Activated CD4-positive, alpha-beta memory T cell treated with anti-CD3 and anti-CD28 coated beads for 36 hours (primary cell): ENCODE measurements at regions not wholly inside any gene's neighbourhood (a gene's known extent, or its start where the extent isn't known, plus 50 kb on each side); places are given as distances from the start of the nearest gene placed in this dataset.
"Not testable (repeated sequence)": the region's sequence is repeated elsewhere in the genome, so short reads cannot be mapped to it uniquely, and the experiment has no call there.

Source experiments
- CTCF ChIA-PET: fragments of 350-600 bp; sonication (Branson Sonifier 250); formaldehyde crosslinking; loops from one replicate; lab custom pipeline; 2021; ENCODE audit warnings: antibody characterized with exemption, inconsistent platforms; lab: Charles Lee
- POLR2A ChIA-PET: fragments of 350-600 bp; sonication (Branson Sonifier 250); formaldehyde crosslinking; loops from one replicate; lab custom pipeline; 2021; ENCODE audit warnings: antibody characterized with exemption; lab: Charles Lee
- DNase-seq: peaks from one replicate; pipeline ENCODE4 v3.0.0-alpha.2; 2020
- H3K27ac Mint-ChIP-seq: one replicate; pipeline ENCODE4 v1.8.0; 2021; ENCODE audit warnings: mixed read lengths
- H3K27me3 Mint-ChIP-seq: one replicate; pipeline ENCODE4 v1.8.0; 2021; ENCODE audit warnings: mixed read lengths
- H3K36me3 Mint-ChIP-seq: one replicate; pipeline ENCODE4 v1.8.0; 2021; ENCODE audit warnings: mixed read lengths
- H3K4me1 Mint-ChIP-seq: one replicate; pipeline ENCODE4 v1.8.0; 2021; ENCODE audit warnings: low read depth, mixed read lengths
- H3K4me3 Mint-ChIP-seq: one replicate; pipeline ENCODE4 v1.8.0; 2021; ENCODE audit warnings: mild to moderate bottlenecking, mixed read lengths
- H3K9me3 Mint-ChIP-seq: one replicate; pipeline ENCODE4 v1.8.0; 2021; ENCODE audit warnings: mixed read lengths
- intact Hi-C: fragments of 100-400 bp; cut with micrococcal nuclease; formaldehyde crosslinking; loops from one replicate; pipeline ENCODE4 v1.15.1; 2023

GRCh38 chr10:83542774-83543411, 596.4 kb upstream of the GHITM start:
- H3K4me3 Mint-ChIP-seq, result no peak overlapping the region
- no peaks in the 10 kb centered on the region for H3K36me3 Mint-ChIP-seq
- POLR2A ChIA-PET, result no interaction called here
- H3K4me1 Mint-ChIP-seq, result no peaks in the 10 kb centered on the region
- CTCF ChIA-PET, result no interaction called here
- intact Hi-C loops, result no loop called here
- H3K9me3 Mint-ChIP-seq, result no peaks in the 10 kb centered on the region
- no peak for DNase-seq
- no peaks in the 10 kb centered on the region for H3K27me3 Mint-ChIP-seq
- H3K27ac Mint-ChIP-seq, result no peak overlapping the region

GRCh38 chr10:83543691-83544462, 595.4 kb upstream of the GHITM start:
- Mint-ChIP-seq H3K27me3 (no peaks in the 10 kb centered on the region), H3K27ac (no peak overlapping the region), H3K4me1 (no peaks in the 10 kb centered on the region), H3K36me3 (no peaks in the 10 kb centered on the region), H3K9me3 (no peaks in the 10 kb centered on the region), H3K4me3 (no peak overlapping the region)
- intact Hi-C loops, result no loop called here
- CTCF ChIA-PET, result interaction anchor here (1.1 kb wide), 1 partner anchor 8 kb away, joined by 3 read pairs; no protein-coding TSS in a partner anchor
- POLR2A ChIA-PET, result no interaction called here
- DNase-seq, result no peak

- CTCF ChIA-PET, result no interaction called here
- H3K36me3 Mint-ChIP-seq, result no peaks in the 10 kb centered on the region
- no peaks in the 10 kb centered on the region for H3K4me1 Mint-ChIP-seq
- intact Hi-C loops, result no loop called here
- no peaks in the 10 kb centered on the region for H3K9me3 Mint-ChIP-seq
- no peak overlapping the region for H3K27ac Mint-ChIP-seq
- H3K27me3 Mint-ChIP-seq, result no peaks in the 10 kb centered on the region
- POLR2A ChIA-PET, result no interaction called here
- no peak for DNase-seq
- H3K4me3 Mint-ChIP-seq, result no peak overlapping the region
Measured at GRCh38 chr10:83545901-83546391, 593.4 kb upstream of the GHITM start.

- H3K27ac Mint-ChIP-seq, DNase-seq, intact Hi-C loops, H3K27me3 Mint-ChIP-seq, H3K4me1 Mint-ChIP-seq, H3K36me3 Mint-ChIP-seq, H3K4me3 Mint-ChIP-seq, H3K9me3 Mint-ChIP-seq, POLR2A ChIA-PET: not testable (repeated sequence)
- CTCF ChIA-PET, result interaction anchor here (1.3 kb wide), 1 partner anchor 7 kb away, joined by 3 read pairs; no protein-coding TSS in a partner anchor
Measured at GRCh38 chr10:83551190-83551589, 588.1 kb upstream of the GHITM start.

- CTCF ChIA-PET, result no interaction called here
- POLR2A ChIA-PET, result no interaction called here
- H3K36me3 Mint-ChIP-seq, result no peaks in the 10 kb centered on the region
- no peaks in the 10 kb centered on the region for H3K9me3 Mint-ChIP-seq
- H3K27me3 Mint-ChIP-seq, result no peaks in the 10 kb centered on the region
- intact Hi-C loops, result no loop called here
- no peak for DNase-seq
- no peaks in the 10 kb centered on the region for H3K4me1 Mint-ChIP-seq
- H3K27ac Mint-ChIP-seq, result no peak overlapping the region
- no peak overlapping the region for H3K4me3 Mint-ChIP-seq
Measured at GRCh38 chr10:83553366-83553765, 585.9 kb upstream of the GHITM start.

GRCh38 chr10:83555264-83555663, 584.0 kb upstream of the GHITM start:
- H3K36me3 Mint-ChIP-seq, result no peaks in the 10 kb centered on the region

GRCh38 chr10:83562381-83562780, 576.9 kb upstream of the GHITM start:
- intact Hi-C loops, result no loop called here
- Mint-ChIP-seq H3K4me3 (no peak overlapping the region), H3K9me3 (no peaks in the 10 kb centered on the region), H3K27ac (no peak overlapping the region), H3K4me1 (no peaks in the 10 kb centered on the region), H3K27me3 (no peaks in the 10 kb centered on the region), H3K36me3 (no peaks in the 10 kb centered on the region)
- POLR2A ChIA-PET, result no interaction called here
- DNase-seq, result no peak
- CTCF ChIA-PET, result no interaction called here

More at GRCh38 chr10:83555264-83555663, 584.0 kb upstream of the GHITM start:
- Mint-ChIP-seq H3K4me3 (no peak overlapping the region), H3K4me1 (no peaks in the 10 kb centered on the region), H3K27ac (no peak overlapping the region), H3K27me3 (no peaks in the 10 kb centered on the region), H3K9me3 (no peaks in the 10 kb centered on the region)
- ChIA-PET CTCF (no interaction called here), POLR2A (no interaction called here)
- no peak for DNase-seq
- intact Hi-C loops, result no loop called here

- Mint-ChIP-seq H3K36me3 (no peaks in the 10 kb centered on the region), H3K4me1 (no peaks in the 10 kb centered on the region), H3K4me3 (no peak overlapping the region), H3K9me3 (no peaks in the 10 kb centered on the region), H3K27ac (no peak overlapping the region), H3K27me3 (no peaks in the 10 kb centered on the region)
- ChIA-PET POLR2A (no interaction called here), CTCF (no interaction called here)
- DNase-seq, result no peak
- intact Hi-C loops, result no loop called here
Measured at GRCh38 chr10:83564889-83565588, 574.3 kb upstream of the GHITM start.

GRCh38 chr10:83572036-83572435, 567.3 kb upstream of the GHITM start:
- POLR2A ChIA-PET, result no interaction called here
- no peak overlapping the region for H3K4me3 Mint-ChIP-seq
- H3K4me1 Mint-ChIP-seq, result no peaks in the 10 kb centered on the region
- no peaks in the 10 kb centered on the region for H3K36me3 Mint-ChIP-seq
- no peak overlapping the region for H3K27ac Mint-ChIP-seq
- DNase-seq, result no peak
- peaks cover under 1% of the 10 kb centered on the region for H3K9me3 Mint-ChIP-seq
- H3K27me3 Mint-ChIP-seq, result no peaks in the 10 kb centered on the region
- intact Hi-C loops, result no loop called here
- CTCF ChIA-PET, result no interaction called here

- intact Hi-C loops, result no loop called here
- no peaks in the 10 kb centered on the region for H3K36me3 Mint-ChIP-seq
- H3K9me3 Mint-ChIP-seq, result peaks cover 12% of the 10 kb centered on the region
- no peaks in the 10 kb centered on the region for H3K4me1 Mint-ChIP-seq
- no peak overlapping the region for H3K27ac Mint-ChIP-seq
- DNase-seq, result no peak
- ChIA-PET CTCF (no interaction called here), POLR2A (no interaction called here)
- H3K27me3 Mint-ChIP-seq, result no peaks in the 10 kb centered on the region
- no peak overlapping the region for H3K4me3 Mint-ChIP-seq
Measured at GRCh38 chr10:83574770-83575169, 564.5 kb upstream of the GHITM start.

- Mint-ChIP-seq H3K9me3 (peaks cover 14% of the 10 kb centered on the region), H3K4me1 (no peaks in the 10 kb centered on the region), H3K36me3 (no peaks in the 10 kb centered on the region), H3K4me3 (no peak overlapping the region), H3K27ac (no peak overlapping the region), H3K27me3 (no peaks in the 10 kb centered on the region)
- ChIA-PET POLR2A (no interaction called here), CTCF (no interaction called here)
- no peak for DNase-seq
- intact Hi-C loops, result no loop called here
Measured at GRCh38 chr10:83577421-83577820, 561.9 kb upstream of the GHITM start.

- peaks cover 14% of the 10 kb centered on the region for H3K9me3 Mint-ChIP-seq
- H3K36me3 Mint-ChIP-seq, result no peaks in the 10 kb centered on the region
- DNase-seq, result no peak
- no peaks in the 10 kb centered on the region for H3K27me3 Mint-ChIP-seq
- no peaks in the 10 kb centered on the region for H3K4me1 Mint-ChIP-seq
- ChIA-PET POLR2A (no interaction called here), CTCF (no interaction called here)
- intact Hi-C loops, result no loop called here
- no peak overlapping the region for H3K27ac Mint-ChIP-seq
- no peak overlapping the region for H3K4me3 Mint-ChIP-seq
Measured at GRCh38 chr10:83580373-83581012, 558.8 kb upstream of the GHITM start.
